Left lung (tissue), 4 donors: ENCODE measurements at regions not wholly inside any gene's neighbourhood (a gene's known extent, or its start where the extent isn't known, plus 50 kb on each side); places are given as distances from the start of the nearest gene placed in this dataset.

Source experiments
- ATAC-seq: fragments of 200-7000 bp; cut with Tn5 transposase; one replicate; pipeline ENCODE4 v1.9.1; 2020; ENCODE audit warnings: moderate library complexity
- DNase-seq, 4 donors: peaks; one replicate each; pipeline ENCODE4 v3.0.0-alpha.2; 2013 to 2020
- H3K27ac ChIP-seq, 2 donors: fragments of 200-600 bp; sonication (generic) in 1 of 2; one replicate each; pipeline versions ENCODE4 v1.5.0 to v1.8.0; 2020 to 2021
- H3K27me3 ChIP-seq, 2 donors: fragments of 200-600 bp; sonication (generic) in 1 of 2; one replicate each; pipeline versions ENCODE4 v1.5.0 to v1.8.0; 2020 to 2021
- H3K36me3 ChIP-seq, 2 donors: fragments of 200-600 bp; sonication (generic) in 1 of 2; one replicate each; pipeline versions ENCODE4 v1.5.0 to v1.8.0; 2020 to 2021
- H3K4me1 ChIP-seq, 2 donors: fragments of 200-600 bp; one replicate each; pipeline ENCODE4 v1.8.0; 2021
- H3K4me3 ChIP-seq, 2 donors: fragments of 200-600 bp; sonication (generic) in 1 of 2; one replicate each; pipeline versions ENCODE4 v1.5.0 to v1.8.0; 2020 to 2021; ENCODE audit warnings: mild to moderate bottlenecking in 1 of 2
- H3K9me3 ChIP-seq, 2 donors: fragments of 200-600 bp; sonication (generic) in 1 of 2; one replicate each; pipeline versions ENCODE4 v1.5.0 to v1.8.0; 2020 to 2021
- intact Hi-C, 2 donors: fragments of 100-400 bp; cut with DNase I; formaldehyde crosslinking; loops; one replicate each; pipeline versions ENCODE4 v1.11.2 to v1.14.2; 2022
- TF ChIP-seq, protein P1 (sequence below), 2 donors: fragments of 200-600 bp; sonication (generic) in 1 of 2; IDR thresholded peaks; one replicate each; pipeline versions ENCODE4 v1.5.0 to v1.8.0; 2021; ENCODE audit warnings: antibody characterized with exemption in 2 of 2
- donor health status: DM: no; HTN: yes; CAD: no.
- donor health status: DM: no; HTN: no; CAD: no.

DNA sequence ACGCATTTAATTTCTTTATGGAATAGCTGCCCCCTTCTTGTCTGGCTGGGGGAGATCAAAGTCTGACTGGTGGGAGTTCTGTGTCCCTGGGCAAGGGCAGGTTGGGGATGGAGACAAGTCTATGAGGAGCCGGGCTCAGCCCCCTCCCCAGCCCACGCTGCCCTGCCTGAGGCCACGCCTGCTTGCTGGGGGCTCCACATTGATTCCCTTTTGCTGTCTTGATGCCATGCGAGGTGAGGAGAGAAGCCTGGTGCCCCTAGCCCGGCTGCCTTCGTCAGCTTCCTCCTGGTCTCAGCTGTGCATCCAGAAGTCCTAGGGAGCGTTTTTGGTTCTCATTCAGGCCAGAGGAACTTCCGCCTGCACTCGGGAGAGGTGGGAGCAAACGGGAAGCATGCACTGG lies 247.9 kb downstream of the NDUFA10 start:
- H3K27ac ChIP-seq: no peak overlapping the region
- H3K4me3 ChIP-seq: no peak overlapping the region
- peaks cover 0 to under 1% of the 10 kb centered on the region in 2 donors for H3K9me3 ChIP-seq
- no peak for DNase-seq
- TF ChIP-seq, protein P1, sequence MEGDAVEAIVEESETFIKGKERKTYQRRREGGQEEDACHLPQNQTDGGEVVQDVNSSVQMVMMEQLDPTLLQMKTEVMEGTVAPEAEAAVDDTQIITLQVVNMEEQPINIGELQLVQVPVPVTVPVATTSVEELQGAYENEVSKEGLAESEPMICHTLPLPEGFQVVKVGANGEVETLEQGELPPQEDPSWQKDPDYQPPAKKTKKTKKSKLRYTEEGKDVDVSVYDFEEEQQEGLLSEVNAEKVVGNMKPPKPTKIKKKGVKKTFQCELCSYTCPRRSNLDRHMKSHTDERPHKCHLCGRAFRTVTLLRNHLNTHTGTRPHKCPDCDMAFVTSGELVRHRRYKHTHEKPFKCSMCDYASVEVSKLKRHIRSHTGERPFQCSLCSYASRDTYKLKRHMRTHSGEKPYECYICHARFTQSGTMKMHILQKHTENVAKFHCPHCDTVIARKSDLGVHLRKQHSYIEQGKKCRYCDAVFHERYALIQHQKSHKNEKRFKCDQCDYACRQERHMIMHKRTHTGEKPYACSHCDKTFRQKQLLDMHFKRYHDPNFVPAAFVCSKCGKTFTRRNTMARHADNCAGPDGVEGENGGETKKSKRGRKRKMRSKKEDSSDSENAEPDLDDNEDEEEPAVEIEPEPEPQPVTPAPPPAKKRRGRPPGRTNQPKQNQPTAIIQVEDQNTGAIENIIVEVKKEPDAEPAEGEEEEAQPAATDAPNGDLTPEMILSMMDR (IDR thresholded peaks at IDR 0.05): no peak
- H3K36me3 ChIP-seq: no peaks in the 10 kb centered on the region
- intact Hi-C loops: no loop called here
- H3K4me1 ChIP-seq: no peaks in the 10 kb centered on the region
- no peak for ATAC-seq
- H3K27me3 ChIP-seq: peaks cover 0 to 13% of the 10 kb centered on the region in 2 donors

DNA sequence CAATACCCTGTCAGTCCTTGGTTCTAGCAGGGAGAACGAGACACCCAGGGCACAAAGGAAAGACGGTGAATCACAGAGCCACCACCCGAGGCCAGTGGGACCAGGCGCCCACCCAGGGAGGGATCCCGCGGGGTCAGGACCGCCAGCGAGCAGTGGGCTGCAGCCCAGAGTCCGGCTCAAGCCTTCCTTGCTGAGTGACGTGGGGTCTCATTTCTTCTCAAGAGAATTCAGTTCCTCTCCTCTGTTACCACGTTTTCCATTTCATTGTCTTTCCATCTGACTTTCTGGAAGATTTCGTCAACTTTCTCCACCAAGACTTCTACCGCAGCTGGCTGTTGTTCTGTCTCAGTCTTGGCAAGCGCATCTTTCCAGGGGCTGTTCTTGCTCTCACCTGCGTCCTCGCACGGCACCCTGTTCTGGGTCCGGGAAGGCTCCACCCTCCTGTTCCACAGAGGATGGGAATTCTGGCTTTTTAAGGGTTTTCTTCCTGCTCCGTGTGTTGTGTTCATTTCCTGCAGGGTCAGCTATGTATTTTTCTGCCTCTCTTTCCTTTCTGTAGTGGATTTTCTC lies 248.6 kb downstream of the NDUFA10 start:
- peaks cover 0 to 7% of the 10 kb centered on the region in 2 donors for H3K9me3 ChIP-seq
- H3K27me3 ChIP-seq: peaks cover 0 to 13% of the 10 kb centered on the region in 2 donors
- DNase-seq (no peak), ATAC-seq (no peak)
- H3K27ac ChIP-seq: no peak overlapping the region
- H3K36me3 ChIP-seq: no peaks in the 10 kb centered on the region
- H3K4me1 ChIP-seq: no peaks in the 10 kb centered on the region
- H3K4me3 ChIP-seq: no peak overlapping the region
- TF ChIP-seq, protein P1 (IDR thresholded peaks at IDR 0.05): no peak
- intact Hi-C loops: no loop called here

DNA sequence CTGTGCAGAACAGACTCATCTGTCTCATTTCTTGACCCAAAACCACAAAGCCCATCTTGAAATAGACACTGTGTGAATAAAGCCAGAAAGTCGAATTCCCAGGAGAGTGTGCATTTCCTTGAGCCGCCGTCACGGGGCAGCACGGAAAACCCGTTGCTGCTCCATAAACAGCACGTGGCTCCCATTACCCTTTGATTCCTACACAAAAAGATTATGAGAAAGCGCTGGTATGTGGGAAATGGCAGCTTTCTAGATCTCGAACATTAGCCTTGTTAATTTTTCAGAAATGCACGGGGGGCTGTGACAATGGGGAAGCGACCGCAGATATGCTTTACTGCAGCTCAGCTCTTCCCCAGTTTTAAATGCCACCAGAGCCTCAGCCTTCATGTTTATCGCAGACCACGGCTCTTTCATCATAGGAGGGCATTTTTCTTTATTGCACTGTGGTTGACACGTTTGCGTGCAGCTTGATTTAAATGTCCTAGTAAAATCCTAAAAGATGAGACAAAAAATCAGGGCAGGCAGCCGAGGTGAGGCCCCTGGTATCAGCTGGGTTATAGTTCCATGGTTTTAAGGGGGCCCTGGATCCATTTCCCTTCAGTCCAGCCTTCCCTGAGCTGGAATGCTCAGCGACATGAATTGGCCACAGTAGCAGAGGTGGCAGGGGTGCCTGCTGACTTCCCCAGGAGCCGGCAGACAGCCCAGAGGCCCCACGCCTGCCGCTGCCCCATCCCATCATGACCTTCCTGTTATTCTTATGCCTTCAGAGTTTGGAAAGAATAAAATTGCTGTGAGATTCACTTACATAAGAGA lies 249.3 kb downstream of the NDUFA10 start:
- Histone ChIP-seq H3K36me3 (no peaks in the 10 kb centered on the region), H3K4me1 (no peaks in the 10 kb centered on the region), H3K9me3 (peaks cover 0 to 13% of the 10 kb centered on the region in 2 donors), H3K4me3 (no peak overlapping the region), H3K27me3 (peaks cover 0 to 13% of the 10 kb centered on the region in 2 donors), H3K27ac (no peak overlapping the region)
- DNase-seq (peak in 1 of 4 donors; percentile 21), ATAC-seq (no peak)
- TF ChIP-seq, protein P1 (IDR thresholded peaks at IDR 0.05): no peak
- intact Hi-C loops: no loop called here

DNA sequence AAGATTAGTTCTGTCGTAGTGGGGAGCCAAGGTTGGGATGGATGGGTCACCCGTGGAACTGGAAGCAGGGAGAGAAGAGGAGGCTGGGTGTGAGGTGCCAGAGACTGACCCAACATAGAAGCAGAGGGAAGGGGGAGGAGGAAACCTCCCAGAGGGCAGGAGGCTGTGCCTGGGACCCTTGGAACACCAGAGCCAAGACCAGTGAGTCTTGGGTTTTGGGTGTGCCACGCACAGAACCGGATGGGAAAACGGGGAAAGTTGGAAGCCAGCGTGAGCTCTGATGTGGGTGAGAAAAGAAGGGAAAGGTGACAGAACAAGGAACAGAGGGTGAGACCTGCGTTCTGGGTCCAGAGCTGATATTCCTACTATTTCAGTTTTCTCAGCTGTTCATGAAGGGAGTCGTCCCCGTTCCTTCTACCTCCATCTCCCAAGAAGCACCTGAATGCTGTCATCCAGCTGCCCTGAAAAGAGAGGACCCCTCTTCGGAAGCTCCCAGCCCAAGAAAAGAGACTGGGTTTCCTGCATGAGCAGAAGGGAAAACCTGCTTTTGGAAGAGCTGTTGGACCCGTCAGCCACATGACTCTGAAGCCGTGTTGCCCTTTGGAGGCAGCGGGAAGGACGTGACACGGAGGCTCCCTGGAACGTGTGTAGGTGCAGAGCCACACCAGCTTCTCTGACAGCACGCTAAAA lies 250.1 kb downstream of the NDUFA10 start:
- ATAC-seq: no peak
- Histone ChIP-seq H3K4me1 (no peaks in the 10 kb centered on the region), H3K4me3 (no peak overlapping the region), H3K9me3 (peaks cover 0 to 13% of the 10 kb centered on the region in 2 donors), H3K27me3 (peaks cover 0 to 13% of the 10 kb centered on the region in 2 donors), H3K36me3 (no peaks in the 10 kb centered on the region), H3K27ac (no peak overlapping the region)
- TF ChIP-seq, protein P1 (IDR thresholded peaks at IDR 0.05): no peak
- intact Hi-C loops: no loop called here
- no peak for DNase-seq

DNA sequence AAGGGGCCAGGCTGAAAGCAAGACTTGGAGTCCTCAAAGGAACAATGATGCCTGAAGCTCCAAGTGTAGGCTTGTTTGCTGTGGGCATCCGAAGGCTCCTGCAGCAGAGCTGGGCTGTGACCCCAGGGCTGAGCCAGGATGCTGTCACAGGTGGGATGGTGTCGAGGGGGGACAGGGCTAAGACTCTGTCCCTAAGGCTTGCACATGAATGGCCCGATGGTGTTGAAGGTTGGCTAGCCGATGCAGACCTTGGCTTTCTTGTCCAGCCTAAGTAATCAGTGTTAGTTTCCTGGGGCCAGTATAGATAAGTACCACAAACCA lies 251.0 kb downstream of the NDUFA10 start:
- Histone ChIP-seq H3K4me1 (no peaks in the 10 kb centered on the region), H3K36me3 (no peaks in the 10 kb centered on the region), H3K27ac (no peak overlapping the region), H3K27me3 (peaks cover 0 to 13% of the 10 kb centered on the region in 2 donors), H3K4me3 (no peak overlapping the region), H3K9me3 (peaks cover 0 to 13% of the 10 kb centered on the region in 2 donors)
- DNase-seq (no peak), ATAC-seq (no peak)
- TF ChIP-seq, protein P1 (IDR thresholded peaks at IDR 0.05): no peak
- intact Hi-C loops: no loop called here
